ENCODE measurements at regions not wholly inside any gene's neighbourhood (a gene's known extent, or its start where the extent isn't known, plus 50 kb on each side); places are given as distances from the start of the nearest gene placed in this dataset.
"Not testable (repeated sequence)": the region's sequence is repeated elsewhere in the genome, so short reads cannot be mapped to it uniquely, and the experiment has no call there.

DNA sequence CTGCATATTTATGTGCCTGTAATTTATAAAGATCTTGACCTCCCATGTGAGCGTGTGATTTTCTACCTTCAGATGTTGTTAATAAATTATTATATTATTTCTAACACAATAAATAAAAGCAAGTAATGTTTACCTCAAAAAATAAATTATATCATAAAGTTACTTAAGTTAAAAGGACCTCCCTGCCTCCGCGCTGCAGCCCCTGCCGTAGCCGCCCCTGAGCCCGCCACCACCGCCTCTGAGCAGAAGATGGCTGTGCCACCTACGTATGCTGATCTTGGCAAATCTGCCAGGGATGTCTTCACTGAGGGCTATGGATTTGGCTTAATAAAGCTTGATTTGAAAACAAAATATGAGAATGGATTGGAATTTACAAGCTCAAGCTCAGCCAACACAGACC is 119.6 kb upstream of the BRWD3 start:
- DNase-seq, result no peak

- no peak for DNase-seq
Measured at GRCh38 chrX:80917919-80918318, 108.2 kb upstream of the BRWD3 start.

DNA sequence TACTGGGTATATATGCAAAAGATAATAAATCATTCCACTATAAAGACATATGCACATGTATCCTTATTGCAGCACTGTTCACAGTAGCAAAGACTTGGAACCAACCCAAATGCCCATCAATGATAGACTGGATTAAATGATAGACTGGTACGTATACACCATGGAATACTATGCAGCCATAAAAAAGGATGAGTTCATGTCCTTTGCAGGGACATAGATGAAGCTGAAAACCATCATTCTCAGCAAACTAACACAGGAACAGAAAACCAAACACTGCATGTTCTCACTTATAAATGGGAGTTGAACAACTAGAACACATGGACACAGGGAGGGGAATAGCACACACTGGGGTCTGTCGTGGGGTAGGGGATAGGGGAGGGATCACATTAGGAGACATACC is 102.7 kb upstream of the BRWD3 start:
- DNase-seq, result not testable (repeated sequence)

- DNase-seq, result no peak
Measured at GRCh38 chrX:80879916-80880315, 70.2 kb upstream of the BRWD3 start.

- no peak for DNase-seq
Measured at GRCh38 chrX:80879143-80879542, 69.5 kb upstream of the BRWD3 start.

DNA sequence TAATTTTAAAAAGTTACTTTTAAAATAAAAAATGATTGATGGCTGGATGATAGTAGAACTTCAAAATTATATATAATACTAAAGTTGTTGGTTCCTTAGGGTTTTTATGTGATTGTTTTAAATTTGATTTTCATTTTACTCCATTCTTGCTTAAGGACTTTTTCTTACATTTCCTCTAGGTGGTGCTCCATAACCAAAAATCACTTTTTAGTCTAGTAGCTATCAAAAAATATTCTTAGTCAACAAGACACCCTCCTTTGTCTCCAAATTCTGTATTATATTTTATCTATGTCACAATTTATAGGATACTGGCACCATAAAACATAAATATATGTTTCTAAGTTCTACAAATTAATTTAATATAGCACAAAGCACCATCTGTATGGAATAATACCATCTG is 67.2 kb upstream of the BRWD3 start:
- DNase-seq, result peak; percentile 29
